Tibial artery (tissue), 4 donors: ENCODE measurements at regions not wholly inside any gene's neighbourhood (a gene's known extent, or its start where the extent isn't known, plus 50 kb on each side); places are given as distances from the start of the nearest gene placed in this dataset.
"Not testable (repeated sequence)": the region's sequence is repeated elsewhere in the genome, so short reads cannot be mapped to it uniquely, and the experiment has no call there.

Experiments
- DNase-seq, 2 donors: peaks; one replicate each; pipeline ENCODE4 v3.0.0-alpha.2; 2019
- H3K27ac ChIP-seq, 2 donors: fragments of 200-600 bp; sonication (generic) in 1 of 2; 1 replicate in 1 of 2; 2 replicates in 1 of 2; pipeline ENCODE4 v1.5.1; 2018 to 2019; ENCODE audit warnings: mild to moderate bottlenecking in 1 of 2
- H3K27me3 ChIP-seq, 2 donors: fragments of 200-600 bp; sonication (generic) in 1 of 2; one replicate each; pipeline versions ENCODE4 v1.5.1 to v1.6.0; 2016 to 2019
- H3K36me3 ChIP-seq, 3 donors: fragments of 200-600 bp; sonication (generic) in 2 of 3; one replicate each; pipeline ENCODE4 v1.5.1; 2016 to 2019; ENCODE audit warnings: mild to moderate bottlenecking in 2 of 3
- H3K4me1 ChIP-seq, 4 donors: fragments of 200-600 bp; sonication (generic) in 2 of 4; 1 replicate in 3 of 4; 2 replicates in 1 of 4; pipeline ENCODE4 v1.5.1; 2016 to 2019
- H3K4me3 ChIP-seq, 2 donors: fragments of 200-600 bp; sonication (generic) in 1 of 2; 1 replicate in 1 of 2; 2 replicates in 1 of 2; pipeline ENCODE4 v1.5.1; 2018 to 2019; ENCODE audit warnings: mild to moderate bottlenecking in 2 of 2
- H3K9me3 ChIP-seq, 3 donors: fragments of 200-600 bp; sonication (generic) in 1 of 3; one replicate each; pipeline ENCODE4 v1.5.1; 2016 to 2019
- CTCF ChIP-seq, 2 experiments: fragments of 200-600 bp in 1 of 2; fragments of 450-650 bp in 1 of 2; IDR thresholded peaks; one replicate each; pipeline ENCODE4 v1.5.1; 2017 to 2019; ENCODE audit warnings: antibody characterized with exemption in 2 of 2, mild to moderate bottlenecking in 1 of 2, moderate library complexity in 1 of 2
- intact Hi-C: fragments of 100-400 bp; cut with DNase I; formaldehyde crosslinking; loops from one replicate; pipeline ENCODE4 v1.15.0; 2023; ENCODE audit warnings: low total_unique reads

DNA sequence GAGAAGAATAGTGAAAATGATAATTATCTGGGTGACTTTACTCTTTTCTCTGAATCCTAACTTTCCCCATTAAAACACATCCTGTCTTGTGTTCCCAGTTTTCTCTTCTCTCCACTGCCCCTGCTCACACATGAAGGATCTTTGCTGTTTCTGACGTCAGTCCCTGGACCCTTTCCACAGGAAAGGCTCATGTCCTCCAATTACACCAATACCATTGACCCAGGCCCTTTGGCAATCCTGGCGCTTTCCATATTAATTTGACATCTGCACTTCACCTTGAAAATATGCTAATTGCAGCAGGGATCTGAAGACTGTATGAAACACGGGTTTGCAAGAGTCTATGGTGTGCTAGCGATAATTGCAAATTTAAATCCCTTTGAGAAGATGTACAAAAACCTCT lies 170.2 kb upstream of the GOT2 start:
- H3K9me3 ChIP-seq = no peaks in the 10 kb centered on the region
- no peaks in the 10 kb centered on the region for H3K36me3 ChIP-seq
- no peak overlapping the region for H3K4me3 ChIP-seq
- H3K4me1 ChIP-seq = no peaks in the 10 kb centered on the region
- TF ChIP-seq CTCF (IDR thresholded peaks at IDR 0.05) = no peak
- DNase-seq = no peak
- H3K27me3 ChIP-seq = no peaks in the 10 kb centered on the region
- intact Hi-C loops = no loop called here
- no peak overlapping the region for H3K27ac ChIP-seq

GRCh38 chr16:58889516-58889915 lies 155.4 kb upstream of the GOT2 start:
- no peak for DNase-seq
- Histone ChIP-seq H3K36me3 (no peaks in the 10 kb centered on the region), H3K27me3 (no peaks in the 10 kb centered on the region), H3K4me1 (no peaks in the 10 kb centered on the region), H3K9me3 (no peaks in the 10 kb centered on the region), H3K4me3 (no peak overlapping the region), H3K27ac (no peak overlapping the region)
- intact Hi-C loops = no loop called here
- TF ChIP-seq CTCF (IDR thresholded peaks at IDR 0.05) = no peak

DNA sequence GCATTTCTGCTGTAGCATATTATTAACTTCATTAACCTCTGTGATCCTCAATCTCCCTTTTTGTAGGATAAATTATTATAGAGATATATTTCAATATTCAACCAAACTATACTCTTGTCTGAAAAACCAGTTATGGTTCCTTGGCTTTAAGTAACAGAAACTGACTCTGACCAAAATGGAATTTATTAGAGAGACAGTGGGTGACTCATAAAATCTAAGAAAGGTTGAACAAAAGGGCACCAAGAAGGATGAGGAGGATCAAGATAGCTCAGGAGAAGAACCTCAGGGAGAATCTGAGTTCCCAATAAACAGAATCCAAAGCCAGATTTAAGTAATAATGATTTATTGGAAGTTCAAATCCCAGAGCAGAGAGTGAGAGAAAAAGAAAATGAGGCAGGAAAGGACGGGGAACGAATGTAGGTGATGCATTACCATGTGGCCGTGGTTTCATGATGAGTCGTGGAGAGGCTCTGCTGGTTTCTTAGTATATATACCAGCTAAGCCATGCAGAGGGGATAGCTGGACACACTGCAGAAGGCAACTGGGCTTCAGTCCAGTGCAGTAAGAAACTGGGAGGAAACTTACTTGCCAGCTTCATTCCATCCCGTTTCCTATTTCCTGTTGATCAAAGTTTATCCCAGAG lies 151.5 kb upstream of the GOT2 start:
- H3K27ac ChIP-seq = no peak overlapping the region
- no peaks in the 10 kb centered on the region for H3K27me3 ChIP-seq
- no peaks in the 10 kb centered on the region for H3K9me3 ChIP-seq
- intact Hi-C loops = no loop called here
- TF ChIP-seq CTCF (IDR thresholded peaks at IDR 0.05) = no peak
- no peak for DNase-seq
- no peak overlapping the region for H3K4me3 ChIP-seq
- no peaks in the 10 kb centered on the region for H3K36me3 ChIP-seq
- H3K4me1 ChIP-seq = no peaks in the 10 kb centered on the region

GRCh38 chr16:58884141-58884540 lies 150.0 kb upstream of the GOT2 start:
- H3K27me3 ChIP-seq = no peaks in the 10 kb centered on the region
- intact Hi-C loops = no loop called here
- no peak overlapping the region for H3K4me3 ChIP-seq
- H3K36me3 ChIP-seq = no peaks in the 10 kb centered on the region
- DNase-seq = no peak
- H3K27ac ChIP-seq = no peak overlapping the region
- peaks cover 0 to 3% (median 0%) of the 10 kb centered on the region in 3 donors for H3K9me3 ChIP-seq
- no peak for TF ChIP-seq CTCF (IDR thresholded peaks at IDR 0.05)
- H3K4me1 ChIP-seq = no peaks in the 10 kb centered on the region

DNA sequence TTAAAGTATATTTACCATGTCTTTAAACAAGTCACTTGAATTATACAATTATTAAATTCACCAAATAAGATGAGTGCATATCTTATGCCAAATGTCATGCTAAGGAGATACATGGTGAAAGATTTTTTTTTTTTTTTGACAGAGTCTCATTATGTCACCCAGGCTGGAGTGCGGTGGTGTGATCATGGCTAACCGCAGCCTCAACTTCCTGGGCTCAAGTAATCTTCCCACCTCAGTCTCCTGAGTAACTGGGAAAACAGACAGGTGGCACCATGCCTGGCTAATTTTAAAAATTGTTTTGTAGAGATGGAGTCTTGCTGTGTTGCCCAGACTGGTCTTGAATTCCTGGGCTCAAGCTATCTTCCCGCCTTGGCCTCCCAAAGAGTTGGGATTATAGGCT lies 149.0 kb upstream of the GOT2 start:
- TF ChIP-seq CTCF (IDR thresholded peaks at IDR 0.05) = no peak
- Histone ChIP-seq H3K27me3 (no peaks in the 10 kb centered on the region), H3K4me3 (no peak overlapping the region), H3K27ac (no peak overlapping the region), H3K9me3 (peaks cover 0 to 11% (median 7%) of the 10 kb centered on the region in 3 donors), H3K36me3 (no peaks in the 10 kb centered on the region), H3K4me1 (no peaks in the 10 kb centered on the region)
- no peak for DNase-seq
- intact Hi-C loops = no loop called here

DNA sequence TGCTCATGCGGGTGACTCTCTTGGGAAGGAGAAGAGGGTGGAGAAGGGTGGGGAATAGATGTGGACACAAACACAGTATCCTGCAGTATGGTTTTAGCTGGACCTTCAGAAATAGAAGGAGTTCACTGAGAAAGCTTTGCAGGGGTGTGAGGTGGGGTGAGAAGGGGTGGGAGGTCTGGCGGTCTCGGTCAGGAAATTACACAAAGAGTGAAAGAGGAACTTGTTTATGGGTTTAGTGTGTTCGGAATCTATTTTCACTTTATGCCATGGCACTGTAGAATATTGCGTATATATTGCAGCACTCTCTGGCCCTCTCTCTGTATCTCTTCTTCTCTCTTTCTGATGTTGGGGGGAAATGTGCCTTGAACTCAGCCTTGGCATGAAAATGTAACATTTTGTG lies 148.2 kb upstream of the GOT2 start:
- DNase-seq = no peak
- intact Hi-C loops = no loop called here

GRCh38 chr16:58878641-58879040 lies 144.5 kb upstream of the GOT2 start:
- H3K27me3 ChIP-seq, H3K4me1 ChIP-seq, H3K4me3 ChIP-seq, H3K27ac ChIP-seq, H3K36me3 ChIP-seq, intact Hi-C loops, DNase-seq: not testable (repeated sequence)
- peaks cover 0 to 11% (median 7%) of the 10 kb centered on the region in 3 donors for H3K9me3 ChIP-seq

More for the DNA sequence above, 148.2 kb upstream of the GOT2 start:
- H3K4me3 ChIP-seq = no peak overlapping the region
- no peak for TF ChIP-seq CTCF (IDR thresholded peaks at IDR 0.05)
- H3K36me3 ChIP-seq = no peaks in the 10 kb centered on the region
- H3K9me3 ChIP-seq = peaks cover 0 to 11% (median 7%) of the 10 kb centered on the region in 3 donors
- H3K27ac ChIP-seq = no peak overlapping the region
- H3K27me3 ChIP-seq = no peaks in the 10 kb centered on the region
- no peaks in the 10 kb centered on the region for H3K4me1 ChIP-seq
